ENCODE measurements at regions not wholly inside any gene's neighbourhood (a gene's known extent, or its start where the extent isn't known, plus 50 kb on each side); places are given as distances from the start of the nearest gene placed in this dataset.

GRCh38 chr16:79971237-79971572, 370.7 kb upstream of the MAF start:
- H3K9me3 ChIP-seq = no peaks in the 10 kb centered on the region
- H3K27me3 ChIP-seq (replicated peaks; ENCODE audit: control insufficient read depth, insufficient read depth, low read length) = no peaks in the 10 kb centered on the region; the same call in 1 of the 2 replicates
- no peak overlapping the region for H3K4me3 Mint-ChIP-seq (ENCODE audit: unreplicated experiment)
- ChIA-PET CTCF (no interaction called here), POLR2A (no interaction called here)
- intact Hi-C loops (cut with micrococcal nuclease; ENCODE audit: unreplicated experiment) = no loop called here
- H3K4me1 ChIP-seq = peaks cover 8% of the 10 kb centered on the region; the same call in 1 of the 2 replicates
- no peaks in the 10 kb centered on the region for H3K27me3 Mint-ChIP-seq (ENCODE audit: insufficient read depth, unreplicated experiment)
- H3K27ac Mint-ChIP-seq (ENCODE audit: unreplicated experiment) = no peak overlapping the region
- TF ChIP-seq CTCF (IDR thresholded peaks at IDR 0.05; ENCODE audit: insufficient read depth in 1 of 2, low read depth in 1 of 2, low read length in 1 of 2, severe bottlenecking in 1 of 2, unreplicated experiment in 1 of 2) = no peak
- DNase-seq = no peak
- H3K36me3 ChIP-seq (ENCODE audit: control insufficient read depth, insufficient read depth, low read length) = no peaks in the 10 kb centered on the region
- no peaks in the 10 kb centered on the region for H3K9me3 Mint-ChIP-seq (ENCODE audit: unreplicated experiment)
- H3K4me1 Mint-ChIP-seq (ENCODE audit: low read depth, unreplicated experiment) = peaks cover 7% of the 10 kb centered on the region
- no TSS peak for BruUV-seq (replicated peaks)
- H3K4me3 ChIP-seq (ENCODE audit: low read depth, low read length) = no peak overlapping the region
- H3K36me3 Mint-ChIP-seq (ENCODE audit: insufficient read depth, unreplicated experiment) = no peaks in the 10 kb centered on the region

- CTCF ChIA-PET = interaction anchor here (0.7 kb wide), 1 partner anchor 36 kb away, joined by 4 read pairs; no protein-coding TSS in a partner anchor
- DNase-seq = peak in 1 of 2 experiments; percentile 17
- no TSS peak for BruUV-seq (replicated peaks)
- POLR2A ChIA-PET = no interaction called here
- no peaks in the 10 kb centered on the region; the same call in 1 of the 2 replicates for H3K27me3 ChIP-seq (replicated peaks; ENCODE audit: control insufficient read depth, insufficient read depth, low read length)
- H3K9me3 ChIP-seq = no peaks in the 10 kb centered on the region
- H3K27ac Mint-ChIP-seq (ENCODE audit: unreplicated experiment) = no peak overlapping the region
- peaks cover 8% of the 10 kb centered on the region; the same call in 1 of the 2 replicates for H3K4me1 ChIP-seq
- H3K27me3 Mint-ChIP-seq (ENCODE audit: insufficient read depth, unreplicated experiment) = no peaks in the 10 kb centered on the region
- no peaks in the 10 kb centered on the region for H3K36me3 Mint-ChIP-seq (ENCODE audit: insufficient read depth, unreplicated experiment)
- H3K9me3 Mint-ChIP-seq (ENCODE audit: unreplicated experiment) = peaks cover 5% of the 10 kb centered on the region
- H3K4me3 ChIP-seq (ENCODE audit: low read depth, low read length) = no peak overlapping the region
- H3K4me3 Mint-ChIP-seq (ENCODE audit: unreplicated experiment) = no peak overlapping the region
- TF ChIP-seq CTCF (IDR thresholded peaks at IDR 0.05; ENCODE audit: insufficient read depth in 1 of 2, low read depth in 1 of 2, low read length in 1 of 2, severe bottlenecking in 1 of 2, unreplicated experiment in 1 of 2) = no peak
- H3K36me3 ChIP-seq (ENCODE audit: control insufficient read depth, insufficient read depth, low read length) = no peaks in the 10 kb centered on the region
- peaks cover 7% of the 10 kb centered on the region for H3K4me1 Mint-ChIP-seq (ENCODE audit: low read depth, unreplicated experiment)
- intact Hi-C loops (cut with micrococcal nuclease; ENCODE audit: unreplicated experiment) = no loop called here
Observed at GRCh38 chr16:79970551-79971236, 370.2 kb upstream of the MAF start.

- no peaks in the 10 kb centered on the region for H3K9me3 ChIP-seq
- ChIA-PET CTCF (interaction anchor here (0.7 kb wide), 1 partner anchor 37 kb away, joined by 4 read pairs; no protein-coding TSS in a partner anchor), POLR2A (no interaction called here)
- no peak for DNase-seq
- BruUV-seq (replicated peaks) = no TSS peak
- peaks cover 7% of the 10 kb centered on the region for H3K4me1 Mint-ChIP-seq (ENCODE audit: low read depth, unreplicated experiment)
- no peaks in the 10 kb centered on the region for H3K36me3 Mint-ChIP-seq (ENCODE audit: insufficient read depth, unreplicated experiment)
- peaks cover 8% of the 10 kb centered on the region; the same call in 1 of the 2 replicates for H3K4me1 ChIP-seq
- no peak overlapping the region for H3K27ac Mint-ChIP-seq (ENCODE audit: unreplicated experiment)
- TF ChIP-seq CTCF (IDR thresholded peaks at IDR 0.05; ENCODE audit: insufficient read depth in 1 of 2, low read depth in 1 of 2, low read length in 1 of 2, severe bottlenecking in 1 of 2, unreplicated experiment in 1 of 2) = no peak
- H3K4me3 ChIP-seq (ENCODE audit: low read depth, low read length) = no peak overlapping the region
- H3K27me3 Mint-ChIP-seq (ENCODE audit: insufficient read depth, unreplicated experiment) = no peaks in the 10 kb centered on the region
- intact Hi-C loops (cut with micrococcal nuclease; ENCODE audit: unreplicated experiment) = no loop called here
- no peak overlapping the region for H3K4me3 Mint-ChIP-seq (ENCODE audit: unreplicated experiment)
- H3K27me3 ChIP-seq (replicated peaks; ENCODE audit: control insufficient read depth, insufficient read depth, low read length) = no peaks in the 10 kb centered on the region; the same call in 1 of the 2 replicates
- H3K36me3 ChIP-seq (ENCODE audit: control insufficient read depth, insufficient read depth, low read length) = no peaks in the 10 kb centered on the region
- H3K9me3 Mint-ChIP-seq (ENCODE audit: unreplicated experiment) = peaks cover 8% of the 10 kb centered on the region
Observed at GRCh38 chr16:79970087-79970486, 369.6 kb upstream of the MAF start.

Measured in Caco-2 (cell line).